GM19372 (cell line): ENCODE measurements at regions not wholly inside any gene's neighbourhood (a gene's known extent, or its start where the extent isn't known, plus 50 kb on each side); places are given as distances from the start of the nearest gene placed in this dataset.
A peak's percentile ranks its signal among the peaks of the same experiment; 100 is the strongest.
"Not testable (repeated sequence)": the region's sequence is repeated elsewhere in the genome, so short reads cannot be mapped to it uniquely, and the experiment has no call there.

ENCODE experiments used
- ATAC-seq: cut with Tn5 transposase; IDR thresholded peaks from one replicate; pipeline ENCODE4 v1.9.1; 2021; ENCODE audit warnings: mild to moderate bottlenecking, low read depth, moderate library complexity; ENCODE audit not compliant: unreplicated experiment

DNA sequence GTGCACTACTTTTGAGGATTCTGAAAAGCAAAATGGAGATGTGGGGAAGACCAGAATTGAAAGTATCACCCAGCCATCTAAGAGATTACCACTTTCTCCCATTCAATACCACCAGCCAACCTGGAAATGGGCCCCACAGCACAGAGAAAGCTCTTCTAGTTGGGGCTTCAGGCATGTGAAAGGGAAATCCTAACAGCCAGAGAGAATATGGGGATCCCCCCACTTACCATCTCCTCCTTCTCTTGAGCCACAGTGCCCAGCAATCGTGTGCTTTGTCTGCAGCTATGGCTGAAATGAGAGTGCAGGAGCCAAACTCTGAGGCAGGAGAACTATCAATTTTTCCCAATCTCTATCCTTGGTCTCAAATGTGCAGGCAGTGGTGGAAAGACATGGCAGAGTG is 173.2 kb upstream of the KCTD7 start:
- ATAC-seq = not testable (repeated sequence)

- not testable (repeated sequence) for ATAC-seq
Measured at GRCh38 chr7:66456431-66456830, 172.2 kb upstream of the KCTD7 start.

- ATAC-seq = not testable (repeated sequence)
Measured at GRCh38 chr7:66458991-66459390, 169.7 kb upstream of the KCTD7 start.

DNA sequence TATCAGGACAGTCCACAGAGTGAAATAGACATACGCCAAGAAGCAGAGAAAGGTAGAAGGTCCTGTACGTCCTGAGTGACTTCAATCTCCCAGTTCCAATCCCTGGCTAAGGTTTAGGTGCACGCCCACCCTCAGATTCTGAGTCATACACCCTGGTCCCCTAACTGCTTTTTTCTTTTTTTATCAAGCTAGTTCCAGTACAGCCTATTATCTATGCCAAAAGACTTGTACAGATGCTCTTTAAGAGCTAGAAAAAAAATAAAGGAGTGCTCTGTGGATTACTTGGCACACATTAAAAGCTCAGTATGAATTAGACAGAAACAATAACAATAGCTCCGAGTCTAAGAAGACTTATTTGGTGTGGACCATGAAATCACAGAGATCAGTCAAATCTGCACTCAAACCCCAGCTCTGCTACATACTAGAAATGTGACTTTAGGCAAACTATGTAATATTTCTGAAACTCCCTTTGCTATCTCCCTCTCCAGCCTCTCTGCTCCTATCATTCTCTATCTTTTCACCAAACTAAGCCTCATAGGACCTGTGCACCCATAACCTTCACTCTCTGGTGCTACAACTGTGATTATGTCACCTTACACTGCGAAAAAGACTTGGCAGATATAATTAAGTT is 168.8 kb upstream of the KCTD7 start:
- ATAC-seq = not testable (repeated sequence)

GRCh38 chr7:66460921-66461361 is 167.7 kb upstream of the KCTD7 start:
- no peak for ATAC-seq

DNA sequence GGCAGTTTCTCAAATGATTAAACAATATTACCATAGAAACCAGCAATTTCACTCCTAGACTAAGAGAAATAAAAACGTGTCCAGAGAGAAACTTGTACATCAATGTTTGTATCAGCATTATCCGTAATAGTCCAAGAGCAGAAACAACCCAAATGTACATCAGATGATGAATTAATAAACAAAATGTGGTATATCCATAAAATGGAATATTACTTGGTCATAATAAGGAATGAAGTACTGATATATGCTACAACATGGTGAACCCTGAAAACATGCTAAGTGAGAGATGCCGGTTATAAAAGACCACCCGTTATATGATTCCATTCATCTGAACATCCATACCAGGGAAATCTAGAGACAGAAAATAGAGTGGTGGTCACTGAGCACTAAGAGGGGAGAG is 167.3 kb upstream of the KCTD7 start:
- ATAC-seq = not testable (repeated sequence)

- not testable (repeated sequence) for ATAC-seq
Measured at GRCh38 chr7:66462831-66463230, 165.8 kb upstream of the KCTD7 start.

GRCh38 chr7:66464059-66464458 is 164.6 kb upstream of the KCTD7 start:
- no peak for ATAC-seq

GRCh38 chr7:66466081-66466600 is 162.5 kb upstream of the KCTD7 start:
- ATAC-seq = no peak

DNA sequence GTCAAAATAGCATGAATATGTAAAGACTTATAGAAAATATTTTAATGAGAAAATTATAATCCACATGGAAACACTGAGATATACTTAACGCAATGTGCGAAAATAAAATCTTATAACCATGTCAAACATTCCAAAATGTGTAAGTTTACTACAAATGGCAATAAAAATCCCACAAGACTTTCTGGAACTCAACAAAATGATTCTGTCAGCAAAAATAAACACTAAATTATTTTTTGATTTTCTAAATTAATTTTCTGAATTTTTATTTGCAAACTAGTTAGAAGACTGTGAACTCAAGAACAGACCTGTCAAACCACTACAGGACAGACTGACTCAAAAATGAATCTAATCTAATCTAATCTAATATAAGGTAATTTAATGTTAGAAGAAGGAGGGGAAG is 160.8 kb upstream of the KCTD7 start:
- ATAC-seq = no peak

- ATAC-seq = not testable (repeated sequence)
Measured at GRCh38 chr7:66473064-66473463, 155.6 kb upstream of the KCTD7 start.

- ATAC-seq = no peak
Measured at GRCh38 chr7:66474441-66474840, 154.2 kb upstream of the KCTD7 start.

DNA sequence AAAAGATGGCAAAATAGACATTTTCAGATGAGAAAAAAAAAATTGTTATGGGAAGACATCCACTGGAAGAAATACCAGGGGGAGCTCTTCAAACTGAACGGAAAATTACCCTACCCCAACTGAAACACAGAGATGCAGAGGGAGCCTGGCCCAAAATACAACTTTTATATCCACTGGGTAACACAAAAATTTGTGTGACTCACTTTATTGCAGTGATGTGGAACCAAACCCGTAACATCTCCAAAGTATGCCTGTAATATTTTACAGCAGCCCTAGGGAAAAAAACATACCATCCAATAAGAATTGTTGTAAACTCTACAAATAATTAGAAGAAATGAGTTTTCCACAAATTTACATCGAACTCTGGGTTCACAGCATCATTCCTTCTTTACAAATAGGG is 152.6 kb upstream of the KCTD7 start:
- ATAC-seq = not testable (repeated sequence)

- not testable (repeated sequence) for ATAC-seq
Measured at GRCh38 chr7:66477822-66478397, 150.8 kb upstream of the KCTD7 start.

DNA sequence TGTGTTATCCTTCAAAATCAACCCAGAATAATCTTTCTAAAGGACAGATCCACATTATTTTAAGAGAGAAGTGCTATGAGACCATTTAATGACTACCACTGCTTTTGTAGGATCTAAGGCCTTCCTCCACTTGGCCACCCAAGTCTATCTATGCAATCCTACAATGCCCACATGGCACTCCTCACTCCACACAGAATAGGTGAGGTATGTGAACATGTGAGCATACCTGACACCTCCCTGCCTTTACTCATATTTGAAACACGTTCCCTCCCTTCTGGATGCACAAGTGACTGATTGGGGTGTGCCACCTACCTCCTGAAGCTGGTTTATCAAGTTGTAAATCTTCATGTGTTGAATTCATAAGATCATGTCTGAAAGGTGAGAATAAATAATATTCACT is 147.5 kb upstream of the KCTD7 start:
- ATAC-seq = not testable (repeated sequence)

- ATAC-seq = not testable (repeated sequence)
Measured at GRCh38 chr7:66489065-66489464, 139.6 kb upstream of the KCTD7 start.

GRCh38 chr7:66489741-66490140 is 138.9 kb upstream of the KCTD7 start:
- not testable (repeated sequence) for ATAC-seq

DNA sequence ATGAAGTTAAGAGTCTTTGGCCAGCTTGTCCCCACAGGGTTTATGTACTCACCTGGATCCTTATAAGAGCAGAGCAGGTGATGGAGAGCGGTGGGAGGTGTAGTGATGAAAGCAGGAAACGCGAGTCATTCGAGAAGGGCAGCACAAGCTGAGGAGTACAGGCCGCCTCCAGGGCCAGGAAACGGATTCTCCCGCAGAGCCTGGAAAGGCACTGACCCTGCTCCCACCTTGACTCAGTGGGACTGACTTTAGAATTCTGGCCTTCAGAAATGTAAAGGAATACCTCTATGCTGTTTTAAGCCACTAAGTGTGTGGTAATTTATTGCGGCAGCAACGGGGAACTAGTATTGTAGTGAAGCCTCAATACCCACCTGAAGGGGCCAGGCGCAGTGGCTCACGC is 137.7 kb upstream of the KCTD7 start:
- ATAC-seq = not testable (repeated sequence)

- not testable (repeated sequence) for ATAC-seq
Measured at GRCh38 chr7:66492405-66492804, 136.3 kb upstream of the KCTD7 start.

GRCh38 chr7:66493235-66494205 is 135.2 kb upstream of the KCTD7 start:
- ATAC-seq = peak; percentile 96

GRCh38 chr7:66497346-66497745 is 131.3 kb upstream of the KCTD7 start:
- ATAC-seq = no peak
